ENCODE measurements at regions not wholly inside any gene's neighbourhood (a gene's known extent, or its start where the extent isn't known, plus 50 kb on each side); places are given as distances from the start of the nearest gene placed in this dataset.
"Not testable (repeated sequence)": the region's sequence is repeated elsewhere in the genome, so short reads cannot be mapped to it uniquely, and the experiment has no call there.

DNA sequence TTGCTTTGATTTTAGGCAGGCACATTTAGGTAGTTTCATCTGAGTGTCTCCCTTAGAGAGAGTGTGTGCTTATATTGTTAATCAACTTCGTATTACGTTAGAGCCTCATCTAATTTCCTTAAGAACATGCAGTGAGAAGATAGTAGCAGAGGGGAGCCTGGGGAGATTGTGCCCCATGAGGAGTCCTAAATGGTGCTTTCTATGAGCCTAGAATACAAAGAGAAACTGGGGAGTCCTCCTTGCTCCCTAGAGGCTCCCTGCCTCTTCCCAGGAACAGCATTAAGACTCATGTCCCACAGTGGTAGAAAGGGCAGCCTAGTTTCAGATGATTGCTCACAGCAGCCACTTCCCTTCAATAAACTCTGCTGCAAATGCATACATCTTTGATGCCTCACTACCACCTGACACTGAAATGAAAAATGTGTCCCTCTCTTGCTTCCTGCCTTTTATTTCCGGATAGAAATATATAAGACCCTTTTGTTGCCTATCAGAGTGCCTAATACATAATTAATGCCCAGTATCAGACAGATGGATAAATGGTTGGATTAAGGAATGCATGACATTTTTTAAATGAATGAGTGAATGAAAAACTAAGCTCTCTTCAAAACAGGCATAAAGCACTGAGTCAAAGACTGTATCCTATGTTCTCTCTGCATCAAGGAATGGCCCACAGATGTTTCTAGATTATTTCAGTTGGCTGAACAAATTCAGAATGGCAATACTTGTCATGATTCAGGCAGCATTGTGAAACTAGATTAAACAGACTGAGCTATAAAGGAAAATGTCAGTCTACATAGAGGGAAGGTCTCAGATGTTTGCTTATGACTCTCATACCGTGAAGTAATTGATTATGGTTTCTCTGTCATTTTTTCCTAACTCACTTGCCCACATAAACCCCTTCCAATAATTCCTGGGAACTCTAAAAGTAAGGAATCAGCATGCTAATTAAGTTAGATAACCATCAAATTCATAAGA lies 362.1 kb downstream of the LRRC3B start:
- POLR2A ChIA-PET = no interaction called here
- no peaks in the 10 kb centered on the region for H3K27me3 Mint-ChIP-seq
- H3K9me3 Mint-ChIP-seq (ENCODE audit: low read depth) = no peaks in the 10 kb centered on the region
- no peaks in the 10 kb centered on the region for H3K4me1 Mint-ChIP-seq
- no peak overlapping the region for H3K27ac Mint-ChIP-seq
- H3K4me3 Mint-ChIP-seq = no peak overlapping the region
- H3K36me3 Mint-ChIP-seq (ENCODE audit: low read depth) = no peaks in the 10 kb centered on the region
- no peak for DNase-seq
- no peak for ATAC-seq
- CTCF ChIA-PET = interaction anchor here (1.0 kb wide), 1 partner anchor 12 kb away, joined by 3 read pairs; no protein-coding TSS in a partner anchor
- intact Hi-C loops (cut with DNase I, micrococcal nuclease) = no loop called here

DNA sequence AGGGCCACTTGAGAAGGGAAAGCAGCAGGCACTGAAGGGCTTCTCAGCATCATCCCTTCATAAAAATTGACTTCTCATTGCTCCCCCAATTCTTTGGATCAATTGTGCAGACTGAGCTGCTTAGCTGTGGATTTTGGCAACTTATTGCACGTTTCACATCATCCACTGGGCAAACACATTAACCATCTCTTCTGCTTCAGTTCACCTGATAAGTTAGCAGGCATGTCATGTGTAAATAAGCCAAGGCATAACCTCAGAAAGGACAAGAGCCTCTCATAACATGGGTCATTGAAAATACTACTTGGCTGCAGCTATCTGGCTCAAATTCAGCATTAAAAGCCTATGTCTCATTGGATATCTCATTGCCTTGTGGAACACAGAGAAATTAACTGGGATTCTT lies 366.5 kb downstream of the LRRC3B start:
- no peaks in the 10 kb centered on the region for H3K27me3 Mint-ChIP-seq
- DNase-seq (no peak), ATAC-seq (no peak)
- CTCF ChIA-PET = no interaction called here
- H3K36me3 Mint-ChIP-seq (ENCODE audit: low read depth) = no peaks in the 10 kb centered on the region
- no peak overlapping the region for H3K4me3 Mint-ChIP-seq
- no peaks in the 10 kb centered on the region for H3K4me1 Mint-ChIP-seq
- no peak overlapping the region for H3K27ac Mint-ChIP-seq
- POLR2A ChIA-PET = no interaction called here
- intact Hi-C loops (cut with DNase I, micrococcal nuclease) = no loop called here
- H3K9me3 Mint-ChIP-seq (ENCODE audit: low read depth) = peaks cover 2% of the 10 kb centered on the region

DNA sequence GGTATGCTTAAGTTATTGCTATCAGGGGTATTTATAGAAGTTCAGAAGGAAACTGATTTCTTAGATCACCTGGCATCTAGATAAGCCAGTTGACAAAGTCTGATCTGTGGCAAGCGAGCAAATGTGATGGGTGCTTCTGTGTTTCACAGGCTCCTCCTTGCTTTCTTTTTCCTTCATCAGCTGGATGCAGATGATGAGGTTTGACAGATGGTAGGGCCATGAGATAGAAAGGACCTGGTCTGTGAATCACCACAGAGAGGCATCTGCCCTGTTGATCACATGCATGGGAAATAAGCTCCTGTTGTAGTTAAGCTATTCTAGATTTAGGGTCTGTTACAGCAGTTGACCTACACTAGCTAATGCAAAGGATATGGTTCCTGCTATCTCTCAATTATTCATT lies 372.0 kb downstream of the NEK10 start:
- ChIA-PET CTCF (no interaction called here), POLR2A (no interaction called here)
- Mint-ChIP-seq H3K27ac (no peak overlapping the region), H3K27me3 (no peaks in the 10 kb centered on the region), H3K9me3 (ENCODE audit: low read depth) (peaks cover 5% of the 10 kb centered on the region), H3K4me3 (no peak overlapping the region), H3K36me3 (ENCODE audit: low read depth) (no peaks in the 10 kb centered on the region), H3K4me1 (no peaks in the 10 kb centered on the region)
- intact Hi-C loops (cut with DNase I, micrococcal nuclease) = no loop called here
- DNase-seq = no peak
- no peak for ATAC-seq

DNA sequence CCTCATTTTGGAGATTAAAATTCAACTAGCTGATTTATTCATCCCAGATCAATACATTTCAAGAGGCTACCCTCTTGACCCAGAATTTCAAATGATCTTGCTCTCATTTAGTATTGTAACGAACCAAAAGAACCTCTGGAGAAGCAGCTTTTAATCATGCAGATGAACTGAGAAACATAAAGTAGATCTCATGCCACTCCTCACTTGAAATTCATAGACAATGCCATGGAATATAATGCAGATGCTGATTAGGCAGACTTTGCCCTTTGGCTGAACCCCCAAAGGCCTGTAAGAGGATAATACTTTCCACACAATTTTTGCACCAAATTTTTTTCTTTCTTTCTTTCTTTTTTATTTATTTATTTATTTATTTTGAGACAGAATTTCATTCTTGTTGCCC lies 358.3 kb downstream of the NEK10 start:
- ChIA-PET POLR2A (no interaction called here), CTCF (no interaction called here)
- Mint-ChIP-seq H3K4me1 (no peaks in the 10 kb centered on the region), H3K4me3 (no peak overlapping the region), H3K27ac (no peak overlapping the region), H3K9me3 (ENCODE audit: low read depth) (no peaks in the 10 kb centered on the region), H3K27me3 (no peaks in the 10 kb centered on the region), H3K36me3 (ENCODE audit: low read depth) (no peaks in the 10 kb centered on the region)
- intact Hi-C loops (cut with DNase I, micrococcal nuclease) = no loop called here
- DNase-seq = no peak
- no peak for ATAC-seq

DNA sequence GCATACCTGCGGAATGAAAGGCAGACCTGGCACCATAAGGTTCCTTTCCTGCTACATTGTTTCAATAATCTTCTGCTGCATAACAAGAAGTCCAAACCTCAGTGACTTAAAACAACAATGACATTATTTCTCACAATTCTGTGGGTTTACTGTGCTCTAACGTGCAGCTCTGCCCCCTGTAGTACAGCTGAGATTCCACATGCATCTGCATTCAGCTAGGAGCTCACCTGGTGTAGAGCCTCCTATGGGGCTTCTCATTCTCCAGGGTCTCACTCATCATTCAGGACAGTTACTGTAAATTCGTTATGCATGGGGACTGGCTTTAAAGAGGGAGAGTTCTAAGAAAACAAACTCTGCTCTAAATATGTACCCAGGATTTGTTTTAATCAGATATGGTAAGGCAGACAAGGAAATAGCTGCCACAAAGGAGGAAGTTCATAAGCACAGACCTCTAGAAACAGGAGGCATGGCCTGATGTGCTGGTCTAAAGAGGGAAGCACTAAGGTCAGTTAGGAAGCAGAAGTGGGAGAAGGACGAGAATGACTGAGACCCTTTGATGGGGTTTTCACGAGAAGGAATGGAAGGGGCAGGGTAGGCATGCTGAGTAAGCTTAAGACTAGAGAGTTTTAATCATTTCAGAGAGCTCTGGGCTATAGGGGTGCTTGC lies 347.0 kb downstream of the NEK10 start:
- ChIA-PET POLR2A (no interaction called here), CTCF (no interaction called here)
- intact Hi-C loops (cut with DNase I, micrococcal nuclease) = no loop called here

DNA sequence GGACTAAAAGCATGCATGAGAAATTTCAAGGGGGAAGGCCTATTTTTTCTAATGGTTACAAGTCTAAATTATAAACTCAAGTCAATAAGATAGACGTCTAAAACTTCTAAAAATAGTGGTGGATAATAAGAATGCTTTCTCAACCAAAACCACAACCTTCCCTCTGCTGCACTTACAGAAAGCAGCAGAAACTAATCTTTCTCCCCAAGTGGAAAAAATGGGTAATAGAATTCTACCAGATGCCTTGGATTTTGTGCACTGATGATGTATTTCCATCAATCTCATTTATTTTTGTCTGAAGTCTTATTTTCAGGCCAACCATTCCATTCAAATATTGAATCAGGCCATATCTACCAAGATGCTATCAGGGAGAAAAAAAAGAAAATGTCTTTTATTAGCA lies 344.7 kb downstream of the NEK10 start:
- DNase-seq (no peak), ATAC-seq (no peak)
- Mint-ChIP-seq H3K4me1 (no peaks in the 10 kb centered on the region), H3K36me3 (ENCODE audit: low read depth) (no peaks in the 10 kb centered on the region), H3K9me3 (ENCODE audit: low read depth) (no peaks in the 10 kb centered on the region), H3K27ac (no peak overlapping the region), H3K27me3 (no peaks in the 10 kb centered on the region), H3K4me3 (no peak overlapping the region)
- intact Hi-C loops (cut with DNase I, micrococcal nuclease) = no loop called here
- CTCF ChIA-PET = no interaction called here
- POLR2A ChIA-PET = no interaction called here

More for the DNA sequence above, 347.0 kb downstream of the NEK10 start:
- no peaks in the 10 kb centered on the region for H3K9me3 Mint-ChIP-seq (ENCODE audit: low read depth)
- H3K4me1 Mint-ChIP-seq = no peaks in the 10 kb centered on the region
- H3K27ac Mint-ChIP-seq = no peak overlapping the region
- no peaks in the 10 kb centered on the region for H3K27me3 Mint-ChIP-seq
- ATAC-seq (no peak), DNase-seq (no peak)
- no peak overlapping the region for H3K4me3 Mint-ChIP-seq
- H3K36me3 Mint-ChIP-seq (ENCODE audit: low read depth) = no peaks in the 10 kb centered on the region

DNA sequence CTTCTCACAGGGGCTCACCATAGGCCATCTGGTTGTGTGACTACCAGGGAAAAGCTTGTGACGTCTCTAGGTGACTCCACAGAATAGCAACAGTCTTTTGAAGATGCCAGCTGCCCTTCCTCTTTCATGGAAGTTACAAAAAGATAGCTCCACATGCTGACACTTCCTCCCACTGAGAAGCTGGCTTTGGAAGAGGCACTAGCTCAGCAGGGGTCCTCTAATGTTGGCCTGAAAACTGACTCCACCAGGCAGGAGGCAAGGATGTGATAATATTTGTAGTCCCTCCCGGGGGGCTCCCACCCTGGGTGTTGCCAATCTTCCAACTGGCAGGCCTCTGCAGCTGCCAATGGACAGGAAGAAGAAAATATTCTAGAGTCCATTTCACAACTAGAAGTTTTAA lies 343.5 kb downstream of the NEK10 start:
- Mint-ChIP-seq H3K27ac (no peak overlapping the region), H3K4me1 (no peaks in the 10 kb centered on the region), H3K36me3 (ENCODE audit: low read depth) (no peaks in the 10 kb centered on the region), H3K27me3 (no peaks in the 10 kb centered on the region), H3K4me3 (no peak overlapping the region), H3K9me3 (ENCODE audit: low read depth) (no peaks in the 10 kb centered on the region)
- ATAC-seq (no peak), DNase-seq (no peak)
- CTCF ChIA-PET = interaction anchor here (0.9 kb wide), 1 partner anchor 14 kb away, joined by 3 read pairs; no protein-coding TSS in a partner anchor
- intact Hi-C loops (cut with DNase I, micrococcal nuclease) = no loop called here
- POLR2A ChIA-PET = no interaction called here

DNA sequence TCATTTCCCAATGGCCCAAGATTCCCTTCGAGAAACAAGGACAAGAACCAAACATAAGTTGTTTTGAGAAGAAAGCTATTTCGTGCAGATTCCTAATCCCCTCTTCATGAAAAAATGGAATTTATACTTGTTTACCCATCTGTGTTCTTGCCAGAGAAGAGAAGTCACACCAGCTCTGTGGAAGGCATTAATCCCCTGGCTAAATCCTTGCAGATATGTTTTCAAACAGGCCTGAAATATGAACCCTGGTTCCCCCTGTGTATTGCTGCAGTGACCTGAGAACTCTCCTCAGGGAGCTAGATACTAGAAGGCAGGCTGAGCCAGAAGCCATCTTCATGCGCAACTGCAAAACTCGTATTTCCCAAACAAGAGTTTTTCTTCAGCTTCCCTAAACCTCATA lies 337.7 kb downstream of the NEK10 start:
- intact Hi-C loops (cut with DNase I, micrococcal nuclease) = no loop called here
- H3K4me3 Mint-ChIP-seq = no peak overlapping the region
- H3K9me3 Mint-ChIP-seq (ENCODE audit: low read depth) = no peaks in the 10 kb centered on the region
- ATAC-seq (no peak), DNase-seq (no peak)
- no peak overlapping the region for H3K27ac Mint-ChIP-seq
- no peaks in the 10 kb centered on the region for H3K36me3 Mint-ChIP-seq (ENCODE audit: low read depth)
- no peaks in the 10 kb centered on the region for H3K27me3 Mint-ChIP-seq
- POLR2A ChIA-PET = no interaction called here
- H3K4me1 Mint-ChIP-seq = no peaks in the 10 kb centered on the region
- CTCF ChIA-PET = no interaction called here

DNA sequence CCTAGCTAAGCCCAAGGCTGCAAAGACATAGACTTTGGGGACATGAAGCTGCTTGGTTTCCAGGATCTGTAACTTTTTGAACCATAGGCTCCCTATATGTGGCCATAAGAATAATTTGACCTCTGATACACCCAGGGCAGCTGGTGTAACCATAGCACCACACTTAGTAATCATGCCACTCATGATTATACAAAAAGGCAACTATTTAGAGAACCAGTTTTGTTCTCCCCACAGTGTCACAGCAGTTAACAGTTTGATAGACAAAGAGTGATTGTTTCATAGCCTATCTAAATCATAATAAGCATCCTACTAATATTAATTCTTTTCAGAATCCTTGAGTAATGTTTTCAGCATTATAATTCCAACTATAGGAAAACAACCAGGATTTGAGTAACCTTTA lies 334.9 kb downstream of the NEK10 start:
- ATAC-seq (no peak), DNase-seq (no peak)
- ChIA-PET POLR2A (no interaction called here), CTCF (no interaction called here)
- Mint-ChIP-seq H3K36me3 (ENCODE audit: low read depth) (no peaks in the 10 kb centered on the region), H3K4me3 (no peak overlapping the region), H3K9me3 (ENCODE audit: low read depth) (no peaks in the 10 kb centered on the region), H3K27ac (no peak overlapping the region), H3K27me3 (no peaks in the 10 kb centered on the region), H3K4me1 (no peaks in the 10 kb centered on the region)
- intact Hi-C loops (cut with DNase I, micrococcal nuclease) = no loop called here

DNA sequence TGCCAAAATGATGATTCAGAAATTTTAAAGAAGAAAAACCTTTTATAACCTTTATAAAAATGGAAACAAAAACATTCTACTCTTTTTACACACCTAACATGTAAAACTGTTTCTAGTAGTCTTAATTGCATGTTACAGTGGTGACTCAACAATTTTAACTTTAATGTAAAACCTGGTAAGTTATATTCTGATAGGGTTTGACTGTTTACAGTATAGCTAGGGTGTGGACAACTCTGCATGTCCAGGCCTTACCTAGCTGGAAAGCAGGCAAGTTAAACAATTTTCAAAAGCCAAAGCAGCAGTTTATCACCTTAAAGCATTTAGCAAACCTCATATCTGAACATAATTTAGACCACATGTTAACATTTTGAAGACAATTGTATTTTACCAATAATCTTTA lies 328.5 kb downstream of the NEK10 start:
- no peaks in the 10 kb centered on the region for H3K27me3 Mint-ChIP-seq
- H3K4me1 Mint-ChIP-seq = no peaks in the 10 kb centered on the region
- no peak overlapping the region for H3K27ac Mint-ChIP-seq
- ChIA-PET POLR2A (no interaction called here), CTCF (no interaction called here)
- intact Hi-C loops (cut with DNase I, micrococcal nuclease) = no loop called here
- H3K9me3 Mint-ChIP-seq (ENCODE audit: low read depth) = no peaks in the 10 kb centered on the region
- no peak overlapping the region for H3K4me3 Mint-ChIP-seq
- ATAC-seq (no peak), DNase-seq (no peak)
- H3K36me3 Mint-ChIP-seq (ENCODE audit: low read depth) = no peaks in the 10 kb centered on the region

DNA sequence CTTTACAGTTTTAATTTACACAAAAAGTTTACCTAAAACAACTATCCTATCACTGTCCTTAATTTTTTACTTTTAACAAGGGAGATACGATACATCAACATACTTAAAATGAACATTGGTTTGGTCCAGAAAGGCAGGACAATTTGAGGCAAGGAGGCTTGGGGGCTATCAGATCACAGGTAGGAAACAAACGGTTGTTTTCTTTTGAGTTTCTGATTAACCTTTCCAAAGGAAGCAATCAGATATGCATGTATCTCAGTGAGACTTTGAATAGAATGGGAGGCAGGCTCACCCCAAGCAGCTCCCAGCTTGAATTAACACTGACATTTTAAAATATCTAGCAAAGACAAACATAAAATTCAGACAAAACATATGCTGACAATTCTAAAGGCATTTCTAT lies 326.6 kb downstream of the NEK10 start:
- H3K27ac Mint-ChIP-seq; POLR2A ChIA-PET; H3K4me3 Mint-ChIP-seq; H3K27me3 Mint-ChIP-seq; DNase-seq; ATAC-seq; CTCF ChIA-PET; intact Hi-C loops (cut with DNase I, micrococcal nuclease); H3K4me1 Mint-ChIP-seq; H3K9me3 Mint-ChIP-seq (ENCODE audit: low read depth); H3K36me3 Mint-ChIP-seq (ENCODE audit: low read depth): not testable (repeated sequence)

DNA sequence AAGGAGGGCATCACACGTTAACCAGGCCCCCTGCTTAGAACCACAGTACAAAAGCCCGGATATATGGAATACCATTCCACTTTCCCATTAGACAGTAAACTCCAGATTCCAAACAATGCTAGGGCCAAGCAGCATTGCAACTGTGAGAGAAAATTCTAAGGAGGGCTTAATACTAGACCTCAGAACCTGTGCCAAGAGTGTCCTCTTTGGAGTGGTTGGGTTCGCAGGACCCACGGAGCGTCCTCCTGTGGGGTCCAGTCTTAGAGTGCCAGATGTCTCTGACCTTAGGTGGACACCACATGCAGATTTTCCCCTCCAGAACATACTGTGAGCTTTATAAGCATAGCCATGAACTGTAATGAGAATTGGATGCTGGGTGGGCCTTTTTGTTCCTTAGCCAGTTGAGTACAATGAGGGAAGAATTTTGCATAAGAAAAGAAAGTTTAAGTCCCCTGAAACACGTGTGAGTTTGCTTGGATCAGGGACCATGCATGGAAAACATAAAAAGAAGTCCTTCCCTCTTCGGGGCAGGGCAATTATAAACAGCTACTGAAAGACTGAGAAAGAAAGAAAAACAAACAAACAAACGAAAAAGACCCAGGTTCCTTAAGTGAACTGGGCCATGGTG lies 325.7 kb downstream of the NEK10 start:
- ChIA-PET CTCF (no interaction called here), POLR2A (no interaction called here)
- intact Hi-C loops (cut with DNase I, micrococcal nuclease) = no loop called here
- Mint-ChIP-seq H3K36me3 (ENCODE audit: low read depth) (no peaks in the 10 kb centered on the region), H3K4me1 (no peaks in the 10 kb centered on the region), H3K27ac (no peak overlapping the region), H3K27me3 (no peaks in the 10 kb centered on the region), H3K9me3 (ENCODE audit: low read depth) (no peaks in the 10 kb centered on the region), H3K4me3 (no peak overlapping the region)
- DNase-seq (no peak), ATAC-seq (no peak)
